CD4-positive, alpha-beta T cell (primary cell): ENCODE measurements at regions not wholly inside any gene's neighbourhood (a gene's known extent, or its start where the extent isn't known, plus 50 kb on each side); places are given as distances from the start of the nearest gene placed in this dataset.

ENCODE experiments used
- ATAC-seq: fragments of 200-7000 bp; cut with Tn5 transposase; one replicate; pipeline ENCODE4 v1.10.0; 2022; ENCODE audit warnings: mild to moderate bottlenecking; ENCODE audit not compliant: poor library complexity
- CTCF ChIA-PET: fragments of 350-600 bp; sonication (Branson Sonifier 250); formaldehyde crosslinking; loops from one replicate; lab custom pipeline; 2021; ENCODE audit warnings: antibody characterized with exemption, inconsistent platforms; lab: Charles Lee
- POLR2A ChIA-PET: fragments of 350-600 bp; sonication (Branson Sonifier 250); formaldehyde crosslinking; loops from one replicate; lab custom pipeline; 2021; ENCODE audit warnings: antibody characterized with exemption, inconsistent platforms; lab: Charles Lee
- DNase-seq, 14 experiments: peaks; one replicate each; pipeline ENCODE4 v3.0.0-alpha.2; 2013 to 2020; ENCODE audit warnings: mixed read lengths in 2 of 14
- H3K27ac ChIP-seq, 2 donors: one replicate each; pipeline versions ENCODE4 v1.5.1 to v1.7.0; 2013; ENCODE audit warnings: low read length in 2 of 2, low read depth in 1 of 2, mild to moderate bottlenecking in 1 of 2
- H3K27me3 ChIP-seq, 2 experiments: 1 replicate in 1 of 2; 2 replicates in 1 of 2; pipeline versions ENCODE4 v1.6.1 to v1.7.0; 2013; ENCODE audit warnings: low read length in 2 of 2, control low read depth in 1 of 2, mild to moderate bottlenecking in 1 of 2, moderate library complexity in 1 of 2; ENCODE audit not compliant: insufficient read depth in 2 of 2, control insufficient read depth in 1 of 2
- H3K36me3 ChIP-seq: one replicate; pipeline ENCODE4 v1.6.1; 2013; ENCODE audit warnings: low read length, control low read depth; ENCODE audit not compliant: insufficient read depth
- H3K4me1 ChIP-seq: one replicate; pipeline ENCODE4 v1.6.1; 2013; ENCODE audit warnings: low read length, control low read depth; ENCODE audit not compliant: insufficient read depth
- H3K4me3 ChIP-seq: one replicate; pipeline ENCODE4 v1.5.1; 2013; ENCODE audit warnings: mild to moderate bottlenecking, low read length, moderate library complexity
- H3K9me3 ChIP-seq, 2 experiments: 1 replicate in 1 of 2; 2 replicates in 1 of 2; pipeline versions ENCODE4 v1.6.1 to v1.7.0; 2013; ENCODE audit warnings: low read length in 2 of 2, mild to moderate bottlenecking in 2 of 2, control low read depth in 1 of 2, moderate library complexity in 1 of 2; ENCODE audit not compliant: control insufficient read depth in 1 of 2, insufficient read depth in 1 of 2
- H3K27ac Mint-ChIP-seq: one replicate; pipeline ENCODE4 v1.8.0; 2020; ENCODE audit warnings: mixed read lengths
- H3K27me3 Mint-ChIP-seq: one replicate; pipeline ENCODE4 v1.8.0; 2021; ENCODE audit warnings: mixed read lengths
- H3K36me3 Mint-ChIP-seq: one replicate; pipeline ENCODE4 v1.8.0; 2021; ENCODE audit warnings: low read depth, mixed read lengths
- H3K4me1 Mint-ChIP-seq: one replicate; pipeline ENCODE4 v1.8.0; 2021; ENCODE audit warnings: low read depth, mixed read lengths
- H3K4me3 Mint-ChIP-seq: one replicate; pipeline ENCODE4 v1.8.0; 2020; ENCODE audit warnings: mild to moderate bottlenecking, mixed read lengths
- H3K9me3 Mint-ChIP-seq: one replicate; pipeline ENCODE4 v1.8.0; 2020; ENCODE audit warnings: mixed read lengths
- intact Hi-C, 2 experiments: fragments of 100-400 bp; cut with DNase I in 1 of 2; cut with micrococcal nuclease in 1 of 2; formaldehyde crosslinking; loops; one replicate each; pipeline versions ENCODE4 v1.15.1 to v1.9.0; 2023 to 2025; cut with DNase I, micrococcal nuclease
- TF ChIP-seq, protein P1 (sequence below): fragments of 200-600 bp; IDR thresholded peaks from one replicate; pipeline ENCODE4 v1.8.0; 2022; ENCODE audit warnings: antibody characterized with exemption, mild to moderate bottlenecking

DNA sequence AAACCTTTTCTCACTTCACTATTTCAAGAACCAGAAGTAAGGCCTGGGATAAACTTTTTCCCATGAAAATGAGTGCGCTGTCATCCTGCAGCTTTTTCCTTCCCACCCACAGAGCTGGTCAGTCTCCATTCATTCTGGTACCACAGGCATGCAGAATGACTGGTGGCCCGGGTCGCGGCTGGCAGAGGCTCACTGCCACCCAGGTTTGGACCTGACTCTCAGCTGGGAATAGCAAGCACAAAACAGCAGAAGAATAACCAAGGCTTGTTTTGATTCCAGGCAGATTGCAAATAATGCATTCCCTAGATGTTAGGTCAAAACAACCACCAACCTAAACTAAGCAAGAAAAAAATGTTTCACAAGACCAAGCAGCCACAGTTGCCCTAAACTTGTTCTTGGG, 190.5 kb upstream of the NRP1 start:
- CTCF ChIA-PET: no interaction called here

DNA sequence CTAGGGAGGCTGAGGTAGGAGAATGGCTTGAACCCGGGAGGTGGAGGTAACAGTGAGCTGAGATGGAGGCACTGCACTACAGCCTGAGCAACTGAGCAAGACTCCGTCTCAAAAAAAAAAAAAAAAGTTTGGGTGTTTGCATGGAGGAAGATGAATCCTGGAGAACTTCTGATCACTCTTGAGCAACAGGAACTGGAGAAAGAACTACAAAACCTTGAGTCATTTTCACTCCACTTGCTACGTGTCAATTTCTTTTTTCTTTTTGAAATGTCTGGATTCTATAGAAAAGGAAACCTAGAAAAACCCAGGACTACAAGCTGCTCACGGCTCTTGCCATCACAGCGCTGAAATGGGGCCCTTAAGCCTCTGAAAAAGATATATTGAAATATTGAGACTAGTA, 189.6 kb upstream of the NRP1 start:
- Mint-ChIP-seq H3K4me1 (no peaks in the 10 kb centered on the region), H3K27ac (no peak overlapping the region), H3K4me3 (no peak overlapping the region), H3K36me3 (no peaks in the 10 kb centered on the region), H3K27me3 (peaks cover 32% of the 10 kb centered on the region), H3K9me3 (peaks cover 4% of the 10 kb centered on the region)
- Histone ChIP-seq H3K4me1 (no peaks in the 10 kb centered on the region), H3K4me3 (no peak overlapping the region), H3K27ac (no peak overlapping the region), H3K27me3 (peaks cover 0 to 15% of the 10 kb centered on the region in 2 experiments), H3K36me3 (no peaks in the 10 kb centered on the region), H3K9me3 (peaks cover 0 to 3% of the 10 kb centered on the region in 2 experiments)
- ATAC-seq (no peak), DNase-seq (no peak)
- ChIA-PET CTCF (no interaction called here), POLR2A (no interaction called here)
- intact Hi-C loops: no loop called here
- TF ChIP-seq, protein P1, sequence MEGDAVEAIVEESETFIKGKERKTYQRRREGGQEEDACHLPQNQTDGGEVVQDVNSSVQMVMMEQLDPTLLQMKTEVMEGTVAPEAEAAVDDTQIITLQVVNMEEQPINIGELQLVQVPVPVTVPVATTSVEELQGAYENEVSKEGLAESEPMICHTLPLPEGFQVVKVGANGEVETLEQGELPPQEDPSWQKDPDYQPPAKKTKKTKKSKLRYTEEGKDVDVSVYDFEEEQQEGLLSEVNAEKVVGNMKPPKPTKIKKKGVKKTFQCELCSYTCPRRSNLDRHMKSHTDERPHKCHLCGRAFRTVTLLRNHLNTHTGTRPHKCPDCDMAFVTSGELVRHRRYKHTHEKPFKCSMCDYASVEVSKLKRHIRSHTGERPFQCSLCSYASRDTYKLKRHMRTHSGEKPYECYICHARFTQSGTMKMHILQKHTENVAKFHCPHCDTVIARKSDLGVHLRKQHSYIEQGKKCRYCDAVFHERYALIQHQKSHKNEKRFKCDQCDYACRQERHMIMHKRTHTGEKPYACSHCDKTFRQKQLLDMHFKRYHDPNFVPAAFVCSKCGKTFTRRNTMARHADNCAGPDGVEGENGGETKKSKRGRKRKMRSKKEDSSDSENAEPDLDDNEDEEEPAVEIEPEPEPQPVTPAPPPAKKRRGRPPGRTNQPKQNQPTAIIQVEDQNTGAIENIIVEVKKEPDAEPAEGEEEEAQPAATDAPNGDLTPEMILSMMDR: no peak

More for the DNA sequence above, 190.5 kb upstream of the NRP1 start:
- TF ChIP-seq, protein P1: no peak
- no peak for ATAC-seq
- Histone ChIP-seq H3K4me1 (no peaks in the 10 kb centered on the region), H3K27me3 (peaks cover 0 to 10% of the 10 kb centered on the region in 2 experiments), H3K27ac (no peak overlapping the region), H3K4me3 (no peak overlapping the region), H3K9me3 (peaks cover 0 to 3% of the 10 kb centered on the region in 2 experiments), H3K36me3 (no peaks in the 10 kb centered on the region)
- intact Hi-C loops: no loop called here
- Mint-ChIP-seq H3K4me1 (no peaks in the 10 kb centered on the region), H3K4me3 (no peak overlapping the region), H3K27ac (no peak overlapping the region), H3K9me3 (peaks cover 4% of the 10 kb centered on the region), H3K27me3 (peaks cover 27% of the 10 kb centered on the region), H3K36me3 (no peaks in the 10 kb centered on the region)
- no peak for DNase-seq
- POLR2A ChIA-PET: interaction anchor here (0.6 kb wide), 1 partner anchor 1336 kb away, joined by 5 read pairs; no protein-coding TSS in a partner anchor

DNA sequence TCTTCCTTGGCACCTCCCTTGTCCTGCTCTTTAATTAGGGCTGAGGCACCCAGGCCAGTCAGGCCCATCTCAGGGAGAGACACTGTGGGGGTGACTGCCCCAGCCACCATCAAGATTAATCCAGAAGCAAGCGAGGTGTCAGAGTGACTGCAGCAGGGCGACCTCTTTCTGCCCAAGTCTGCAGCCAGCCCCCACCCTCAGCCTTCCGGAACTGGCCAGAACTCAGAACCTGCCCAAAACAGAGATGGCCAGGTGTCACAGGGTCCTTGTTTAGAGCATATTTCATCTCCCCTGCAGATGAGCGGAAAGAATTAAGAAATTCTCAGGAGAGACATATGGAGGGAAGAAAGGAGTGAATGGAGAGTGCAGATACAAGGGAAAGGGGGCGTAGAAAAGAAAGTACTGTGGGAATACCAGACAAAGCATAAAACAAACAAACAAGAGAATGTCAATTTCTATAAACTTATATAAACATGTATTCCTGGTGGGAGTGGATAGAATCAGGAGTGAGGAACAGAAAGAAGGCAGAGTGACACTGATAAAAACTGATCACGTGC, 188.8 kb upstream of the NRP1 start:
- TF ChIP-seq, protein P1: no peak
- intact Hi-C loops: no loop called here
- ATAC-seq (no peak), DNase-seq (no peak)
- Mint-ChIP-seq H3K27ac (no peak overlapping the region), H3K4me1 (no peaks in the 10 kb centered on the region), H3K27me3 (peaks cover 34% of the 10 kb centered on the region), H3K36me3 (no peaks in the 10 kb centered on the region), H3K9me3 (peaks cover 4% of the 10 kb centered on the region), H3K4me3 (no peak overlapping the region)
- POLR2A ChIA-PET: no interaction called here
- H3K36me3 ChIP-seq: no peaks in the 10 kb centered on the region
- H3K27ac ChIP-seq: no peak overlapping the region
- peaks cover 0 to 15% of the 10 kb centered on the region in 2 experiments for H3K27me3 ChIP-seq
- CTCF ChIA-PET: no interaction called here
- no peaks in the 10 kb centered on the region for H3K4me1 ChIP-seq
- H3K9me3 ChIP-seq: peaks cover 0 to 3% of the 10 kb centered on the region in 2 experiments
- H3K4me3 ChIP-seq: no peak overlapping the region
